ENCODE measurements at regions not wholly inside any gene's neighbourhood (a gene's known extent, or its start where the extent isn't known, plus 50 kb on each side); places are given as distances from the start of the nearest gene placed in this dataset.

- TF ChIP-seq CTCF (IDR thresholded peaks at IDR 0.05) (no peak), POLR2A (IDR thresholded peaks at IDR 0.05) (no peak)
These were observed 353.7 kb downstream of the INSC start for GRCh38 chr11:15468466-15468865.
